Cardiac fibroblast (primary cell): ENCODE measurements at regions not wholly inside any gene's neighbourhood (a gene's known extent, or its start where the extent isn't known, plus 50 kb on each side); places are given as distances from the start of the nearest gene placed in this dataset.
A peak's percentile ranks its signal among the peaks of the same experiment; 100 is the strongest.

Source experiments
- DNase-seq, 2 donors: peaks; one replicate each; pipeline versions ENCODE4 v3.0.0 to v3.0.0-alpha.2; 2010; ENCODE audit warnings: low read depth in 2 of 2
- H3K4me3 ChIP-seq, 2 donors: replicated peaks in 1 of 2; 1 replicate in 1 of 2; 2 replicates in 1 of 2; pipeline ENCODE4 v1.5.1; 2011; ENCODE audit warnings: low read depth in 2 of 2, low read length in 2 of 2, mild to moderate bottlenecking in 2 of 2, moderate library complexity in 1 of 2
- CTCF ChIP-seq: IDR thresholded peaks from one replicate; pipeline ENCODE4 v1.5.1; 2011; ENCODE audit warnings: low read depth, mild to moderate bottlenecking, low read length, inconsistent platforms

GRCh38 chr1:87398641-87399040 lies 70.0 kb downstream of the LMO4 start:
- H3K4me3 ChIP-seq: no peak overlapping the region
- DNase-seq: peak; percentile 24 to 74
- TF ChIP-seq CTCF: no peak

- TF ChIP-seq CTCF: no peak
- H3K4me3 ChIP-seq: no peak overlapping the region
- DNase-seq: peak in 1 of 2 donors; percentile 13
Observed at GRCh38 chr1:87399264-87399663, 70.6 kb downstream of the LMO4 start.

- TF ChIP-seq CTCF: no peak
- DNase-seq: no peak
- no peak overlapping the region for H3K4me3 ChIP-seq
Observed at GRCh38 chr1:87399701-87400100, 71.0 kb downstream of the LMO4 start.

- no peak for TF ChIP-seq CTCF
- H3K4me3 ChIP-seq: no peak overlapping the region
- DNase-seq: no peak
Observed at GRCh38 chr1:87400813-87401212, 72.1 kb downstream of the LMO4 start.

GRCh38 chr1:87402241-87403002 lies 73.7 kb downstream of the LMO4 start:
- H3K4me3 ChIP-seq: no peak overlapping the region
- TF ChIP-seq CTCF: no peak
- peak; percentile 17 to 45 for DNase-seq

GRCh38 chr1:87403061-87403820 lies 74.6 kb downstream of the LMO4 start:
- no peak for DNase-seq
- no peak overlapping the region for H3K4me3 ChIP-seq
- no peak for TF ChIP-seq CTCF
